Effector memory CD4-positive, alpha-beta T cell (primary cell): ENCODE measurements at regions not wholly inside any gene's neighbourhood (a gene's known extent, or its start where the extent isn't known, plus 50 kb on each side); places are given as distances from the start of the nearest gene placed in this dataset.
"Not testable (repeated sequence)": the region's sequence is repeated elsewhere in the genome, so short reads cannot be mapped to it uniquely, and the experiment has no call there.

ENCODE experiments used
- DNase-seq, 3 donors: peaks; one replicate each; pipeline ENCODE4 v3.0.0-alpha.2; 2020
- H3K27ac ChIP-seq: 2 replicates; pipeline ENCODE4 v1.7.0; 2013; ENCODE audit warnings: mild to moderate bottlenecking, low read length, moderate library complexity; ENCODE audit not compliant: insufficient read depth, poor library complexity, severe bottlenecking
- H3K27me3 ChIP-seq: replicated peaks from 2 replicates; pipeline ENCODE4 v1.7.0; 2013; ENCODE audit warnings: mild to moderate bottlenecking, low read length; ENCODE audit not compliant: insufficient read depth, control insufficient read depth, poor library complexity, severe bottlenecking
- H3K36me3 ChIP-seq: 2 replicates; pipeline ENCODE4 v1.7.0; 2013; ENCODE audit warnings: mild to moderate bottlenecking, low read length, moderate library complexity; ENCODE audit not compliant: control insufficient read depth, insufficient read depth
- H3K4me1 ChIP-seq: 2 replicates; pipeline ENCODE4 v1.7.0; 2013; ENCODE audit warnings: low read length, mild to moderate bottlenecking; ENCODE audit not compliant: control insufficient read depth, insufficient read depth, poor library complexity, severe bottlenecking
- H3K4me3 ChIP-seq: 2 replicates; pipeline ENCODE4 v1.7.0; 2013; ENCODE audit warnings: low read length, low read depth, mild to moderate bottlenecking; ENCODE audit not compliant: insufficient read depth, poor library complexity, severe bottlenecking
- H3K9me3 ChIP-seq: 2 replicates; pipeline ENCODE4 v1.7.0; 2013; ENCODE audit warnings: mild to moderate bottlenecking, low read length, moderate library complexity; ENCODE audit not compliant: control insufficient read depth

- Histone ChIP-seq H3K4me1 (no peaks in the 10 kb centered on the region), H3K27me3 (no peaks in the 10 kb centered on the region), H3K9me3 (no peaks in the 10 kb centered on the region), H3K4me3 (no peak overlapping the region), H3K36me3 (no peaks in the 10 kb centered on the region), H3K27ac (no peak overlapping the region)
- no peak for DNase-seq
Observed at GRCh38 chr10:113493195-113493594, 59.7 kb upstream of the HABP2 start.

DNA sequence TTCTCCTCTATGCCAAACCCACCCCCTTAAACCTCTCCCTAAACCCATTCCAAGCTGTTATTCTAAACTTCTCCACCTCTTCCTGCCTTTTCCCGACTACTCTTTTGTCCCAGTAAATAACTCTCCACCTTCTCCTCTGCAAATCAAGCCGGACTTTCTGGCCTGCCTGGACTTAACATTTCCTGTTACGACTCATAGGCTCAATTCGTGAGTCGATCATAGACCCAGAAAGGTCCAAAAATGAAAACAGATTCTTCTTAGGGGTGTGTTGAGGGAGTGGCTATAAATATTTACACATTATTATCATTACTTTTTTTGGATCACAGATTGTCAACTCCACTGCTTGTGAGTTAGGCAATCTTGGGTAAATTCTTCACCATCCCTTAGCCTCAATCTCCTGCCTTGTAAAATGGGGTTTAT is 59.0 kb upstream of the HABP2 start:
- H3K27me3 ChIP-seq = no peaks in the 10 kb centered on the region
- no peak for DNase-seq
- H3K4me3 ChIP-seq = no peak overlapping the region
- no peak overlapping the region for H3K27ac ChIP-seq
- H3K9me3 ChIP-seq = no peaks in the 10 kb centered on the region
- no peaks in the 10 kb centered on the region for H3K36me3 ChIP-seq
- H3K4me1 ChIP-seq = no peaks in the 10 kb centered on the region

DNA sequence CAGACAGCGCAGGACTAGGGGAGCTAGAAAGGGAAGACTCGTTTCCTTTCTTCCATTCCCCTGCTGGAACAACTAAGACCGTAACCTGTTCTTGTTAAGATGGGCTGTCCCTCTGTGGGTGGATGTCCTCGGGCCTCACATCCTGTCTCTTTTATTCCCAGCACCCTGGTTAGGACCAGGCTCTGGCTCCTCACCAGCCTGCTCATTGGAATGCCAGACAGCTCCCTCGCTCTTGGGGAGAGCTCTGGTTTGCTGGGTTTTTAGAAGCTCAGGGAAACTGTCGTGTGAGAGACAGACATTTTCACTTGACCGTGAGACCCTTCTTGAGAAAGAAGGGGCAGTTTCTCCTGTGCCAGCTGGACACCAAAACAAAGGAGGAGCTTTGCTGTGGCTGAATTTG is 58.1 kb upstream of the HABP2 start:
- H3K4me1 ChIP-seq = no peaks in the 10 kb centered on the region
- no peaks in the 10 kb centered on the region for H3K27me3 ChIP-seq
- no peak for DNase-seq
- no peaks in the 10 kb centered on the region for H3K9me3 ChIP-seq
- H3K27ac ChIP-seq = no peak overlapping the region
- H3K4me3 ChIP-seq = no peak overlapping the region
- no peaks in the 10 kb centered on the region for H3K36me3 ChIP-seq

DNA sequence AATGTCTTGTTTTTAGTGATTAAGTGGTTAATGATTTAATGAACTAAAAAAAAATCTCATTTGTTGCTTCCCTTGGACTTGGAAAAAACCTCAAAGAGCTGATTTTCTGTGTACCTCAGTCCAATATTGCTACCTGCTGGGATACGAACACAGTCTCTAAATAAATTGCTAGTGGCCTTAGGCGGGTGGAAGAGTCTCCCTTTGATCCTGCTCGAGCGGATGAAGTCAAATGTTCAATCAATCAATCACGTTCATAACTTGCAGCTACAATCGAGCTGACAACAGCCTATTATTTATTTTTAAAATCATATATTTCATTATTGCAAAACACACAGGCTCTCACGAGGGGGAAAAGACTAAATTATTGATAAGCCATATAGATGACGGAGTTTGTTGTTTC is 57.3 kb upstream of the HABP2 start:
- H3K4me1 ChIP-seq = no peaks in the 10 kb centered on the region
- no peaks in the 10 kb centered on the region for H3K36me3 ChIP-seq
- no peaks in the 10 kb centered on the region for H3K9me3 ChIP-seq
- H3K4me3 ChIP-seq = no peak overlapping the region
- no peaks in the 10 kb centered on the region for H3K27me3 ChIP-seq
- H3K27ac ChIP-seq = no peak overlapping the region
- DNase-seq = no peak

DNA sequence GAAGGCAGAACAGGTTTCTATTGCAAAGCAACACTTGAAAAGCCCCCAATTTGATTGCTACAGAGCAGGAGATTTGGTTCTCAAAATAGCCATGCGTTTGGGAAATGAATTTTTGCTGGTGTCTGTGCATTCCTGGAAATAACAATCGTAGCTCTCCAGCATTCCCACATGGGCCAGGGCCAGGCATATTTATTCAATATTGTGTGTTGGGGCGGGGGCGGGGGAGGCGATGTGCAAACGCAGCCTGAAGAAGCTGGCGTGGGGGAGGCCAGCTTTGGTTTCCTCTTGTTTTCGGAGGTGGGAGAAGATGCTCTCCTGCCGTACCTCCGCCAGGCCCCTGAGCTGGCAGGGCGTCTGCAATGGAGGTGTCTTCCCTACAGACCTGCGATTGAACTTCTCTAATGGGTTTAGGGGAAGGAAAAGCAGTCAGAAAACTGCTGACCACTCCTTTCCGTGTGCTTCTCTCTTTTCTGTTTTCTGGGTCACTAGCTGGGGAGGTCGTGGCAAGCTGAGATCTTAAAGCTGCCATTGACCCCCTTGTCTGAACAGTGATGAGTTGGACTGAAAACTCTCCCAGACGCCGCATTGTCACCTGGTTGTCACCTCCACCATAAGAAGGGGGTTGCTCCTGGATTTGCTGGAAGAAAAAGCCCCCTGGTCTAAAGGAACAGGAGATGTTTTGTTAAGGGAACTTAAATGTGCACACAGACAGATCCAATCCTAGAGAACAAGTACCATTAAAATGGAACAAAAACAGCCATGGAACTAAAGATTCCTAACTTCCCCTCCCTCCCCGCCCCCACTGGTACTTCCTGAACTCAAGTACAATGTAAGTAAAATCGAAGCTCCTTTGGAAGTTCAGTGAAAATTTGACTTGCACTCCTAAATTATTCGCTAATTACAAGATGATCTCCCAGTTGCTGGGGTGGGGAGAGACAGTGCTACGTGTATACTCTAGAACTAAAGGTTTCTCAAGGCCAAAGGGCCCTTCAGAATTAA is 56.4 kb upstream of the HABP2 start:
- H3K4me1 ChIP-seq = no peaks in the 10 kb centered on the region
- DNase-seq = no peak

GRCh38 chr10:113497198-113497597 is 55.7 kb upstream of the HABP2 start:
- no peaks in the 10 kb centered on the region for H3K4me1 ChIP-seq
- DNase-seq = no peak
- no peak overlapping the region for H3K27ac ChIP-seq
- no peak overlapping the region for H3K4me3 ChIP-seq
- H3K9me3 ChIP-seq = no peaks in the 10 kb centered on the region
- H3K36me3 ChIP-seq = no peaks in the 10 kb centered on the region
- no peaks in the 10 kb centered on the region for H3K27me3 ChIP-seq

More for the DNA sequence above, 56.4 kb upstream of the HABP2 start:
- Histone ChIP-seq H3K27me3 (no peaks in the 10 kb centered on the region), H3K36me3 (no peaks in the 10 kb centered on the region), H3K4me3 (no peak overlapping the region), H3K27ac (no peak overlapping the region), H3K9me3 (no peaks in the 10 kb centered on the region)

DNA sequence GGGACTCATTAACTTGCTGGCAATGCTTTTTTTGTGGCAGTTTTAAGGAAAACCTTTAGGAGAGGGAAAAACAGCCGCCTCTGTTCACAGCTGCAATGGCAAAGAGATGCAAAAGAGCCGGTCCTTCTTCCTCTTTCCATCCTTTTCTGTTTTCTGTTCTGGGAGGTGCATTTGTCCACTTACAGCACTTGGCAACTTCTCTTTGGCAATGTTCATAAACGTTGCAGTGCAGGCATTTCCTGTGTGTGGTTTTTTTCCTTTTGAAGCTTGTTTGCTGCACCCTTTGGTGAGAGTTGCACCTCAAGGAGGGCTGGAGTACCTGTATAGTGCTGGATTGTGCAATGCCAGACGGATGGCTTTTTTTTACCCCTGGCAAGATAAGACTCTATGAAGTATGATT is 53.9 kb upstream of the HABP2 start:
- DNase-seq = no peak
- no peaks in the 10 kb centered on the region for H3K4me1 ChIP-seq
- H3K27ac ChIP-seq = no peak overlapping the region

DNA sequence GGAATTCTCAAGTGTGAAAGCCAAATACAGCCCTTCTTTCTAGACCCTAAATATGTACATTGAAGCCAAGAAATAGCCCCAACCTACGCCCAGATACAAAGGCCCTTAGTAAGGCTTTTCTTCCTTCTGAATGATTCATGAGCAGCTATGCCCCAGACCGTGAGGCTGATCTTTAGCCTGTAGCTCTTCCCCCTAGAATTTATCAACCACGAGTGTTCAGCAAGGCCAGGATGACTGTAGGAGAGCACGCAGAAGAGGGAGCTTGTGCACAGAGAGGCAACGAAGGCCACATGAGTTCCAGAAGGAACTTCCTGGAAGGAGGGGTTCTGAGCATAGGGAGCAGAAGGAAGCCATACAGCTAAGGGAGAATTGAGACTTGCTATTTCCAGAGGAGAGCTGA is 53.0 kb upstream of the HABP2 start:
- Histone ChIP-seq H3K4me1 (no peaks in the 10 kb centered on the region), H3K27me3 (no peaks in the 10 kb centered on the region), H3K4me3 (no peak overlapping the region), H3K36me3 (no peaks in the 10 kb centered on the region), H3K9me3 (no peaks in the 10 kb centered on the region), H3K27ac (no peak overlapping the region)
- DNase-seq = no peak

More for the DNA sequence above, 53.9 kb upstream of the HABP2 start:
- H3K9me3 ChIP-seq = no peaks in the 10 kb centered on the region
- no peaks in the 10 kb centered on the region for H3K27me3 ChIP-seq
- H3K36me3 ChIP-seq = no peaks in the 10 kb centered on the region
- H3K4me3 ChIP-seq = no peak overlapping the region

GRCh38 chr10:113501031-113501430 is 51.8 kb upstream of the HABP2 start:
- DNase-seq, H3K27ac ChIP-seq, H3K9me3 ChIP-seq, H3K4me3 ChIP-seq, H3K27me3 ChIP-seq, H3K4me1 ChIP-seq, H3K36me3 ChIP-seq: not testable (repeated sequence)
